NCI-H1694 treated with DMSO at 0.1 percent for 48 hours (cell line): ENCODE measurements at regions not wholly inside any gene's neighbourhood (a gene's known extent, or its start where the extent isn't known, plus 50 kb on each side); places are given as distances from the start of the nearest gene placed in this dataset.
A peak's percentile ranks its signal among the peaks of the same experiment; 100 is the strongest.

Experiments used
- DNase-seq: peaks from one replicate; lab custom pipeline; 2025; lab: John Stamatoyannopoulos, UW

- no peak for DNase-seq
Observed at GRCh38 chr12:3336606-3337311, 154.2 kb upstream of the PRMT8 start.

- no peak for DNase-seq
Observed at GRCh38 chr12:3337944-3338343, 153.1 kb upstream of the PRMT8 start.

GRCh38 chr12:3339221-3339620 lies 151.8 kb upstream of the PRMT8 start:
- no peak for DNase-seq

GRCh38 chr12:3341594-3341993 lies 149.4 kb upstream of the PRMT8 start:
- no peak for DNase-seq

GRCh38 chr12:3342051-3342450 lies 149.0 kb upstream of the PRMT8 start:
- peak; percentile 89 for DNase-seq

GRCh38 chr12:3348055-3348454 lies 142.9 kb upstream of the PRMT8 start:
- DNase-seq: no peak

- no peak for DNase-seq
Observed at GRCh38 chr12:3350432-3350831, 140.6 kb upstream of the PRMT8 start.

GRCh38 chr12:3351731-3352130 lies 139.3 kb upstream of the PRMT8 start:
- no peak for DNase-seq

- DNase-seq: no peak
Observed at GRCh38 chr12:3352230-3352629, 138.8 kb upstream of the PRMT8 start.

- no peak for DNase-seq
Observed at GRCh38 chr12:3353621-3354020, 137.4 kb upstream of the PRMT8 start.

- no peak for DNase-seq
Observed at GRCh38 chr12:3354586-3354985, 136.4 kb upstream of the PRMT8 start.

GRCh38 chr12:3355378-3355900 lies 135.6 kb upstream of the PRMT8 start:
- no peak for DNase-seq

- DNase-seq: no peak
Observed at GRCh38 chr12:3357950-3358525, 133.0 kb upstream of the PRMT8 start.

- no peak for DNase-seq
Observed at GRCh38 chr12:3359478-3359877, 131.5 kb upstream of the PRMT8 start.

GRCh38 chr12:3361146-3361545 lies 129.9 kb upstream of the PRMT8 start:
- no peak for DNase-seq

GRCh38 chr12:3362737-3363136 lies 128.3 kb upstream of the PRMT8 start:
- no peak for DNase-seq

- no peak for DNase-seq
Observed at GRCh38 chr12:3363608-3364007, 127.4 kb upstream of the PRMT8 start.

GRCh38 chr12:3364226-3364625 lies 126.8 kb upstream of the PRMT8 start:
- DNase-seq: no peak

- DNase-seq: no peak
Observed at GRCh38 chr12:3364661-3365462, 126.1 kb upstream of the PRMT8 start.

- no peak for DNase-seq
Observed at GRCh38 chr12:3365463-3366411, 125.3 kb upstream of the PRMT8 start.

GRCh38 chr12:3366451-3367110 lies 124.4 kb upstream of the PRMT8 start:
- no peak for DNase-seq
